CMK (cell line): ENCODE measurements at regions not wholly inside any gene's neighbourhood (a gene's known extent, or its start where the extent isn't known, plus 50 kb on each side); places are given as distances from the start of the nearest gene placed in this dataset.

ENCODE experiments used
- DNase-seq: peaks from one replicate; pipeline ENCODE4 v3.0.0-alpha.2; 2010; ENCODE audit warnings: low read depth

- no peak for DNase-seq
These were observed 1260.9 kb upstream of the C9orf72 start for GRCh38 chr9:28834156-28834555.

GRCh38 chr9:28839778-28840430, 1266.6 kb upstream of the C9orf72 start:
- no peak for DNase-seq

DNA sequence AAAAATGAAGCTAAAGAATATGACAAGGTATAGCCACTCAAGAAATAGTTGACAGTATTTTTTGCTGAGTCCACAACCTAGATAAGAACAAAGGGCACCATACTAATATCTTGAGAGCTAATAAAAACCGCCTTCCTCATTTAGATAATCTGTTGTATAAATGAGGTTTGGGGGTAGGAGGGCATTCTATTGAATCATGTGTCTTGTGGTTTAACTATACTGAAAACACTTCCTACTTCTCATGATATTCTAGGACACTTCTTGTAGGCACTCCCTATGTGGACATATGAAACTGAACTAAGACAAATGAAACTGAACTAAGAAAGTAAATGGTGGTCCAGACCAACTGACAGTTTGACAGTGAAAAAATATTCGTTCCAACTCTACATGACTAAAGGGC, 1268.5 kb upstream of the C9orf72 start:
- DNase-seq: no peak

GRCh38 chr9:28847331-28847730, 1274.0 kb upstream of the C9orf72 start:
- no peak for DNase-seq

DNA sequence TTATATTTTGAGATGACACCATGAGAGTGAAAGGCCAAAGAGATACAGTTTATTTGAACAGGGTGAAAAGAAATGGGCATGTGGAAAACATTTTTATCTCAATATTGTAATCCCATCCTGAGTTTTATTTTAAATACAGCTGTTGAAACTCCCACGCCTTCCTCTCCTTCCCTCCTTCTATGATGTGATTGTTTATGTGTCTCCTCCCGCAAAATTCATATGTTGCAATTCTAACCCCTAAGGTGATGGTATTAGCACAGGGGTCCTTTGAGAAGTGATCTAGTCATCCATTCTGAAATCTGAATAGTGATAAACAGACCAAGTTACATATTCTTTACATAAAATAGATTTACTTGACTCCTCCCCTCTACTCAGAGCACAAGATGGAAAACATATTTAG, 1275.4 kb upstream of the C9orf72 start:
- no peak for DNase-seq

DNA sequence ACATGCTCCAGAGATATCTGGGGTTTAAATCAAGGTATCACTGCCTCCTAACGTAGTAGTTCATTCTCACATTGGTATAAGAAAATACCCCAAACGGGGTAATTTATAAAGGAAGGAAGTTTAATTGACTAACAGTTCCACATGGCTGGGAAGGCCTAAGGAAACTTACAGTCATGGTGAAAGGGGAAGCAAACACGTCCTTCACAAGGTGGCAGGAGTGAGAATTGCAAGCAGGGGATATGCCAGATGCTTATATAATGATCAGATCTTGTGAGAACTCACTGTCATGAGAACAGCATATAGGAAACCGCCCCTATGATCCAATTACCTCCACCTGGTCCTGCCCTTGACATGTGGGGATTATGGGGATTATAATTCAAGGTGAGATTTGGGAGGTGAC, 1280.2 kb upstream of the C9orf72 start:
- DNase-seq: no peak

GRCh38 chr9:28866951-28867350, 1293.7 kb upstream of the C9orf72 start:
- no peak for DNase-seq

GRCh38 chr9:28868228-28868990, 1295.1 kb upstream of the C9orf72 start:
- DNase-seq: no peak

GRCh38 chr9:28882529-28882928, 1309.2 kb upstream of the C9orf72 start:
- DNase-seq: no peak

DNA sequence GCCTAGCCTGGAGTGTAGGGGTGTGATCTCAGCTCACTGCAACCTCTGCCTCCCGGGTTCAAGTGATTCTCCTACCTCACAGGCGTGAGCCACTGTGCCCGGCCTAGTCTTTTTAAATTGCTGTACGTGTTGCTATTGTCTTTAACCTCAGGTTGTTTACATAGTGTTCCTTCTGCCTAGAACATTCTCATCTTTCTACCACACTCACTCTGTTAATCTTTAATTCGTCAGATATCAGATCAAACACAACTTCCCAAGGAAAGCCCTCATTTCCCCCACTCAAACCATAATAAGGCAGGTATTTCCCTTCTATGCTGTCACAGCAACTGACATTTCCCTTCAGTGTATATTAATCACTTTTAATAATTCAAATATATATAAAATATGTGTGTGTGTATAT, 1310.0 kb upstream of the C9orf72 start:
- DNase-seq: no peak

DNA sequence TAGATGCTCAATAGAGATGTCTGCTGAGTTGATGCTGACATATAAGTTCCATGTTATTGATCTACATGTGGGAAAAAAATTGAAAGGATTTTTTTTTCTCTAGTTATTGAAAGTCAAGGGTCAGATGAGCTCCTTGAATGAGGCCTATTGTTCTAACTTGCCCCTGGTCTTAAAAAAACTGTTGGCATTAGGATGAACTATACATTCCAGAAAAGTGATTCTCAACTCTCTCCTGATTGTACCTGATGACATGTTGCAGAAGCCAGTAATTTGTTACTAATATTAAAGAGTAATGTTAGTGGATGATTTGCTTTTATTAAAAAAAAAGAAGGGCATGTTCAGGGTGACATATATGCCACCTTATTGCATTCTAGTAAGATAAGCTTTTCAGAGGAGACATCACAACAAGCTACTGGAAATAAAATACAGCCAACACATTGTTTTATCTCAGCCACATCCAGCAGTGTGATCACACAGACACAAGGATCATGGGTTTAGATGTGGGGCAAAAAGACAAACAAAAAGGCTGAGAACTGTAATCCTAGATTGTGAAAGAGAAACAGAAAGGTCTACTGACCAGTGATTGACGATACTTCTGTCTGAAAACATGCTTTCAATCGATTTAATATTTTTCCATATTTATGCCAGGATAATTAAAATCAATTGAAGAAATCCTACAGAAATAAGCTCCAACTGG, 1314.1 kb upstream of the C9orf72 start:
- no peak for DNase-seq

- DNase-seq: no peak
These were observed 1315.5 kb upstream of the C9orf72 start for GRCh38 chr9:28888806-28889205.

DNA sequence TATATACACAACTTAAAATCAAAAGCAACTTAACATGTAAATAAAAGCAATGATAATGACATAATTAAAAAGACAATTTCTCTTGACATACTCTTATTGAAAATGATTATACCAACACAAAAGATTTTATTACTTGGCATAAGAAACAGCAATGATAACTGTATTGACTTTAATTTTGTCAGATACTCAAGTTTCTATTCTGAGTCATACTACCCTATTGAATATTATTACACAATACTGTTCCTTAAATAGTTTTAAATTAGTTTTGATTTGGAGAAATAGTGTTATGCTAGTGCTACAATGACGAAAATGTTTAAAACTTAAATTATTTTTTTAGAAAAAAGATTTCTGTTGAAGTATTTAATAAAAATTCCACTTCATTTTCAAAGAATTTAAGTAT, 1319.3 kb upstream of the C9orf72 start:
- DNase-seq: no peak

DNA sequence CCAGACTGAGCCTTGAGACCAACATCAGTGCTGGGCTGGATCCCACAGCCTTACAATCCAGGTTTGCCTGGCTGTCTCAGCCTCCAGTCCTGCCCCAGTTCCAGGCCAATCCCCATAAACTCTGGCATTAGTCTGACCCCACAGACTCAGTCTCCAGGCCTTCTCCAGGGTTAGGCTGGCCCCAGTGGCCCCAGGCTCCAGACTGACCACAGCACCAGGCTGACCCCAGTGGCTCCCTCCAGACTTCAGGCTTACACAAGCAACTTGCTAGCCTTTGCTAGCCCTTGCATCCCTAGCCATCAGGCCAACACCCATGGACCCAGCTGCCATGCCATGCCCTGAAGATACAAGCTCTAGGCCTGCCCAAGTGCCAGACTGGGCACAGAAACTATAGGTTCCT, 1326.0 kb upstream of the C9orf72 start:
- DNase-seq: no peak

DNA sequence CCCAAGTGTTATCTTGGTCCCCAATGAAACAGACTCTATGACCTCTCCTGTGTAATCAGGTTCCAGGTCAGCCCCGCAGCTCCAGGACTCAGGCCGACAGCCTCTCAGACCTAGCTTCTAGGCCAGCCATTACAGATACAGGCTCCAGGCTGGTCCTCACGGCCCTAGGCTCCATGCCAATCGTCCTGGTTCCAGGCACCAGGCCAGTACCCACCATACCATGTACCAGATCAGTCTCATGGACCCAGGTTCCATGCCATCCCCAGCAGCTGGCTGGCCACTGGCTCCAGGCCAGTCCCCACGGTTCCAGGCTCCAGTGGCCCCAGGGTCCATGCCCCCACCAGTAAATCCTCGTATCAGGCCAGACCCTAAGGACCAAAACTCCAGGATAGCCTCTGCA, 1326.6 kb upstream of the C9orf72 start:
- DNase-seq: no peak

GRCh38 chr9:28900406-28900805, 1327.1 kb upstream of the C9orf72 start:
- no peak for DNase-seq

- no peak for DNase-seq
These were observed 1336.2 kb upstream of the C9orf72 start for GRCh38 chr9:28909526-28909925.

GRCh38 chr9:28912621-28913020, 1339.3 kb upstream of the C9orf72 start:
- no peak for DNase-seq

DNA sequence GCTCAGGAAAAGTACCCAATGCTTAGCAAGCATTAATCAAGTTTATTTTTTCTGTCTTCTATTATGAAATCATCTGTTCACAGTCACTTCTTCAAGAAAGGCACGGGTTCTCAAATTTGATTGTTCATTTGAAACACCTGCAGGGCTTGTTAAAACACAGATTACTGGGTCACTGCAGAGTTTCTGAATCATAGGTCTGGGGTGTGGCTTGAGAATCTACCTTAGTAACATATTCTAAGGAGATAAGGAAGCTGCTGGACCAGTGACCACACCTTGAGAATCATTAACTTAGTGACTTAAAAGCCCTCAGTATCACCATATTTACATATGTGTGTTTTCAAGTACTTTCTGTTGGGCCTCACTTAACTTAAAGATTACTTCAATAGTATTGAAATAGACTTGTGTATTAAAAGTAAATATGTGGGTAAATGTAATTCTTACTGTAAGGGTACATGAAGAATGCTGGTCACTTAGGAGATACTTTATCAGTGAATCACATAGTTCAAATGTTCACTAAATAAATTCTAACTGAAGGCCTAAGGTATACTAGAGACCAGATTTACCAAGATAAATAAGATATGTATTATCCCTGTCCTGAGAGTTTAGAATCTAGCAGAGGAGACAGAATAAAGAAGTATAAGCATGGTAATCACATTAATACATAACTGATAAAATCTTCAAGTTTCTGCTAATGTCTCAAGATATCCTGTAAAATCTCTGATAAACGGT, 1342.1 kb upstream of the C9orf72 start:
- no peak for DNase-seq

DNA sequence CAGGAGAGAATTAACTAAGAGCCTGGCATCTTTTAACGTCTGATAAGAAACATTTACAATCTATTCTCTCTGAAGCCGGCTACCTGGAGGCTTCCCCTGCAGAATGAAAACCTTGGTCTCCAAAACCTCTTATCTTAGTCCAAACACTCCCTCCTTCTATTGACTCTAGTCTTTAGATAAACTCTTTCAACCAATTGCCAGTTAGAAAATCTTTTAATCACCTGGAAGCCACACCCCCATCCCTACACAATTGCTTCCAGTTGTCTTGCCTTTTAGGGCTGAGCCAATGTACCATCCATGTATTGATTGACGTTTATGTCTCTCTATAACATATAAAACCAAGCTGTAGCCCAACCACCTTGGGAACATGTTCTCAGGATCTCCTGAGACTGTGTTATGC, 1343.1 kb upstream of the C9orf72 start:
- DNase-seq: no peak

GRCh38 chr9:28921857-28922500, 1348.7 kb upstream of the C9orf72 start:
- no peak for DNase-seq

DNA sequence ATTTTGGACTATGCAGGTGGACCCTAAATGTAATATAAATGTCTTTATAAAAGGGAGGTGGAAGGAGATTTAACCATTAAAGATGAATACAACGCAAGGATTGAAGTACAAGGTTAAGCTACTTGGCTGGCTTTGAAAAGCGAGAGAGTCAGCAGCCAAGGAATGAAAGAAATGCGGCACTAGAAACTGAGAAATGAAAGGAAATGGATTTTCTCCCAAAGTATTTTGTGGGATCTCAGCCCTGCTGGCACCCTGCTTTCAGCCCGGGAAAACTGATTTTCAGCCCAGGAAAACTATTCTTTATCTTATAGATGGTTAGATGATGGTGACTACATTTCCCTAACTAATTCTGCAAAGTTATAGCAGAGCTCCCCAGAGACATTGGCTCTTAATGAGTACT, 1349.6 kb upstream of the C9orf72 start:
- DNase-seq: no peak
